WTC11 (cell line): ENCODE measurements at regions not wholly inside any gene's neighbourhood (a gene's known extent, or its start where the extent isn't known, plus 50 kb on each side); places are given as distances from the start of the nearest gene placed in this dataset.

Experiments used
- ATAC-seq: fragments of 200-7000 bp; cut with Tn5 transposase; 2 replicates; pipeline ENCODE4 v1.10.0; 2021; ENCODE audit warnings: mild to moderate bottlenecking, moderate library complexity
- CTCF ChIA-PET: fragments of 300-600 bp; sonication (Branson Sonifier 250); formaldehyde crosslinking; loops from one replicate; lab custom pipeline; 2021; ENCODE audit warnings: antibody characterized with exemption; lab: Charles Lee
- POLR2A ChIA-PET: fragments of 350-600 bp; sonication (Branson Sonifier 250); formaldehyde crosslinking; loops from one replicate; lab custom pipeline; 2021; ENCODE audit warnings: antibody characterized with exemption; lab: Charles Lee
- DNase-seq: peaks from one replicate; pipeline ENCODE4 v3.0.0; 2021; ENCODE audit warnings: low spot score
- H3K27ac Mint-ChIP-seq: 2 replicates; pipeline ENCODE4 v1.8.0; 2021; ENCODE audit warnings: mixed read lengths
- H3K27me3 Mint-ChIP-seq: 2 replicates; pipeline ENCODE4 v1.8.0; 2021; ENCODE audit warnings: low read depth, mild to moderate bottlenecking, moderate library complexity, mixed read lengths
- H3K36me3 Mint-ChIP-seq: 2 replicates; pipeline ENCODE4 v1.8.0; 2021; ENCODE audit warnings: mixed read lengths
- H3K4me1 Mint-ChIP-seq: 2 replicates; pipeline ENCODE4 v1.8.0; 2022; ENCODE audit warnings: mixed read lengths
- H3K4me3 Mint-ChIP-seq: 2 replicates; pipeline ENCODE4 v1.8.0; 2021; ENCODE audit warnings: mild to moderate bottlenecking, moderate library complexity, mixed read lengths
- H3K9me3 Mint-ChIP-seq: 2 replicates; pipeline ENCODE4 v1.8.0; 2021; ENCODE audit warnings: mixed read lengths
- EMX1 ChIP-seq: fragments of 250-450 bp; sonication (Bioruptor Pico); IDR thresholded peaks from 2 replicates; pipeline ENCODE4 v1.8.0; 2021; ENCODE audit warnings: mild to moderate bottlenecking
- FOXJ3 ChIP-seq: sonication (generic); formaldehyde crosslinking; IDR thresholded peaks from 2 replicates; pipeline ENCODE4 v1.9.0; 2021; ENCODE audit warnings: missing genetic modification reagents, mild to moderate bottlenecking, borderline replicate concordance
- FOXP1 ChIP-seq: sonication (generic); formaldehyde crosslinking; IDR thresholded peaks from 2 replicates; pipeline ENCODE4 v1.8.0; 2022; ENCODE audit warnings: missing genetic modification reagents, mild to moderate bottlenecking, moderate library complexity, borderline replicate concordance
- GABPB1 ChIP-seq: sonication (generic); formaldehyde crosslinking; IDR thresholded peaks from 2 replicates; pipeline ENCODE4 v1.8.1; 2023; ENCODE audit warnings: mild to moderate bottlenecking, missing genetic modification reagents
- GRHL2 ChIP-seq: fragments of 250-450 bp; sonication (Bioruptor Pico); IDR thresholded peaks from 2 replicates; pipeline ENCODE4 v1.8.0; 2022; ENCODE audit warnings: mild to moderate bottlenecking, moderate library complexity; ENCODE audit not compliant: insufficient replicate concordance, severe bottlenecking
- HMGA2 ChIP-seq: fragments of 250-450 bp; sonication (Bioruptor Pico); IDR thresholded peaks from 2 replicates; pipeline ENCODE4 v1.4.0; 2021; ENCODE audit warnings: mild to moderate bottlenecking, moderate library complexity
- KAT7 ChIP-seq: sonication (generic); formaldehyde crosslinking; IDR thresholded peaks from 2 replicates; pipeline ENCODE4 v1.8.1; 2023; ENCODE audit warnings: missing genetic modification reagents, mild to moderate bottlenecking, borderline replicate concordance
- NR1H2 ChIP-seq: sonication (generic); formaldehyde crosslinking; IDR thresholded peaks from 2 replicates; pipeline ENCODE4 v1.9.0; 2021; ENCODE audit warnings: mild to moderate bottlenecking, moderate library complexity, missing genetic modification reagents
- NR2C2 ChIP-seq: sonication (generic); formaldehyde crosslinking; IDR thresholded peaks from 2 replicates; pipeline ENCODE4 v1.8.0; 2022; ENCODE audit warnings: mild to moderate bottlenecking, missing genetic modification reagents
- RORB ChIP-seq: fragments of 250-450 bp; sonication (Bioruptor Pico); IDR thresholded peaks from 2 replicates; pipeline ENCODE4 v1.9.0; 2021; ENCODE audit warnings: mild to moderate bottlenecking
- SMAD3 ChIP-seq: sonication (generic); formaldehyde crosslinking; IDR thresholded peaks from 2 replicates; pipeline ENCODE4 v1.8.0; 2022; ENCODE audit warnings: missing genetic modification reagents, mild to moderate bottlenecking, borderline replicate concordance
- SOX15 ChIP-seq: fragments of 250-450 bp; sonication (Bioruptor Pico); IDR thresholded peaks from 2 replicates; pipeline ENCODE4 v1.9.0; 2021; ENCODE audit warnings: mild to moderate bottlenecking
- TCF7 ChIP-seq: sonication (generic); formaldehyde crosslinking; IDR thresholded peaks from 2 replicates; pipeline ENCODE4 v1.8.0; 2022; ENCODE audit warnings: mild to moderate bottlenecking, low read depth, missing genetic modification reagents, moderate library complexity
- TEAD1 ChIP-seq: sonication (generic); formaldehyde crosslinking; IDR thresholded peaks from 2 replicates; pipeline ENCODE4 v1.8.0; 2022; ENCODE audit warnings: mild to moderate bottlenecking, missing genetic modification reagents
- ZBTB21 ChIP-seq: sonication (generic); formaldehyde crosslinking; IDR thresholded peaks from 2 replicates; pipeline ENCODE4 v1.8.1; 2023; ENCODE audit warnings: mild to moderate bottlenecking, missing genetic modification reagents, borderline replicate concordance
- ZNF121 ChIP-seq: sonication (generic); formaldehyde crosslinking; IDR thresholded peaks from 2 replicates; pipeline ENCODE4 v1.8.0; 2023; ENCODE audit warnings: missing genetic modification reagents
- ZNF138 ChIP-seq: sonication (generic); formaldehyde crosslinking; conservative IDR thresholded peaks from 2 replicates; pipeline ENCODE4 v1.8.1; 2022; ENCODE audit warnings: mild to moderate bottlenecking, moderate library complexity, missing genetic modification reagents
- ZNF317 ChIP-seq: sonication (generic); formaldehyde crosslinking; IDR thresholded peaks from 2 replicates; pipeline ENCODE4 v1.8.1; 2023; ENCODE audit warnings: low read depth, mild to moderate bottlenecking, moderate library complexity, missing genetic modification reagents, borderline replicate concordance
- ZNF396 ChIP-seq: fragments of 250-450 bp; sonication (Bioruptor Pico); IDR thresholded peaks from 2 replicates; pipeline ENCODE4 v1.8.0; 2021; ENCODE audit warnings: mild to moderate bottlenecking, moderate library complexity, borderline replicate concordance
- TF ChIP-seq, protein P1 (sequence below): sonication (generic); formaldehyde crosslinking; IDR thresholded peaks from 2 replicates; pipeline ENCODE4 v1.8.1; 2022; ENCODE audit warnings: missing genetic modification reagents, borderline replicate concordance
- TF ChIP-seq, protein P2 (sequence below): sonication (generic); formaldehyde crosslinking; conservative IDR thresholded peaks from 2 replicates; pipeline ENCODE4 v1.8.1; 2022; ENCODE audit warnings: mild to moderate bottlenecking, missing genetic modification reagents
- TF ChIP-seq, protein P3 (sequence below): sonication (generic); formaldehyde crosslinking; IDR thresholded peaks from 2 replicates; pipeline ENCODE4 v1.8.1; 2023; ENCODE audit warnings: mild to moderate bottlenecking, missing genetic modification reagents, borderline replicate concordance
- TF ChIP-seq, protein P4 (sequence below): sonication (generic); formaldehyde crosslinking; IDR thresholded peaks from 2 replicates; pipeline ENCODE4 v1.8.1; 2023; ENCODE audit warnings: mild to moderate bottlenecking, missing genetic modification reagents, moderate library complexity
- TF ChIP-seq, protein P5 (sequence below): sonication (generic); formaldehyde crosslinking; IDR thresholded peaks from 2 replicates; pipeline ENCODE4 v1.8.0; 2023; ENCODE audit warnings: missing genetic modification reagents
- TF ChIP-seq, protein P6 (sequence below): fragments of 250-450 bp; sonication (Bioruptor Pico); IDR thresholded peaks from 2 replicates; pipeline ENCODE4 v1.9.0; 2021; ENCODE audit warnings: moderate library complexity, mild to moderate bottlenecking, inconsistent platforms, borderline replicate concordance
- TF ChIP-seq, protein P7 (sequence below): sonication (generic); formaldehyde crosslinking; IDR thresholded peaks from 2 replicates; pipeline ENCODE4 v1.8.1; 2023; ENCODE audit warnings: mild to moderate bottlenecking, moderate library complexity, missing genetic modification reagents
- TF ChIP-seq, protein P8 (sequence below): sonication (generic); formaldehyde crosslinking; IDR thresholded peaks from 2 replicates; pipeline ENCODE4 v1.8.0; 2022; ENCODE audit warnings: mild to moderate bottlenecking, missing genetic modification reagents

DNA sequence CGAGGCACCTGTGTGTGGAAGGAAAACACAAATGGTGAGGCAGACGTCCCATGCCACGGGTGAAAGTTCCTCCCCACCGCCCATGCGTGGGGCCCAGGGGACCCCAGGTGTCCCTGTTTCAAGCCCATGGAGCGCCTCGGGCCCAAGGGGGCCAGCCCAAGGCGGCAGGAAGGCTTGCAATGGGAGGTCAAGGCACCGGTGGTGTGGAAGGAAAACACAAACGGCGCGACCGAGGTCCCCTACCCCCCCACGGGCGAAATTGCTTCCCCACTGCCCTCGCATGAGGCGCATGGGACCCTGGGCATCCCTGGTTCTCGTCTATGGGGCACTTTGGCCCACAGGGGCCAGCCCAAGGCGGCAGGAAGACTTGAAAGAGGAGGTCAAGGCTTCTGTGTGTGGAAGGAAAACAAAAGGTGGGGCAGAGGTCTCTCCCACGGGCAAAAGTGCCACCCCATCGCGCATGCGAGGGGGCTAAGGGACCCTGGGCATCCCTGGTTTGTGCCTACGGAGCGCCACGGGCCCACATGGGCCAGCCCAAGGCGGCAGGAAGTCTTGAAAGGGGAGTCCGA lies 379.4 kb downstream of the ALG10 start (continued):
- TF ChIP-seq, protein P1, sequence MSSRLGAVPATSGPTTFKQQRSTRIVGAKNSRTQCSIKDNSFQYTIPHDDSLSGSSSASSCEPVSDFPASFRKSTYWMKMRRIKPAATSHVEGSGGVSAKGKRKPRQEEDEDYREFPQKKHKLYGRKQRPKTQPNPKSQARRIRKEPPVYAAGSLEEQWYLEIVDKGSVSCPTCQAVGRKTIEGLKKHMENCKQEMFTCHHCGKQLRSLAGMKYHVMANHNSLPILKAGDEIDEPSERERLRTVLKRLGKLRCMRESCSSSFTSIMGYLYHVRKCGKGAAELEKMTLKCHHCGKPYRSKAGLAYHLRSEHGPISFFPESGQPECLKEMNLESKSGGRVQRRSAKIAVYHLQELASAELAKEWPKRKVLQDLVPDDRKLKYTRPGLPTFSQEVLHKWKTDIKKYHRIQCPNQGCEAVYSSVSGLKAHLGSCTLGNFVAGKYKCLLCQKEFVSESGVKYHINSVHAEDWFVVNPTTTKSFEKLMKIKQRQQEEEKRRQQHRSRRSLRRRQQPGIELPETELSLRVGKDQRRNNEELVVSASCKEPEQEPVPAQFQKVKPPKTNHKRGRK, result no peak
- TF ChIP-seq, protein P2, sequence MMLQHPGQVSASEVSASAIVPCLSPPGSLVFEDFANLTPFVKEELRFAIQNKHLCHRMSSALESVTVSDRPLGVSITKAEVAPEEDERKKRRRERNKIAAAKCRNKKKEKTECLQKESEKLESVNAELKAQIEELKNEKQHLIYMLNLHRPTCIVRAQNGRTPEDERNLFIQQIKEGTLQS, result no peak
- TF ChIP-seq RORB (no peak), TEAD1 (CRISPR knock-in tag) (no peak), ZNF317 (CRISPR knock-in tag) (no peak), GABPB1 (no peak), SMAD3 (no peak)

DNA sequence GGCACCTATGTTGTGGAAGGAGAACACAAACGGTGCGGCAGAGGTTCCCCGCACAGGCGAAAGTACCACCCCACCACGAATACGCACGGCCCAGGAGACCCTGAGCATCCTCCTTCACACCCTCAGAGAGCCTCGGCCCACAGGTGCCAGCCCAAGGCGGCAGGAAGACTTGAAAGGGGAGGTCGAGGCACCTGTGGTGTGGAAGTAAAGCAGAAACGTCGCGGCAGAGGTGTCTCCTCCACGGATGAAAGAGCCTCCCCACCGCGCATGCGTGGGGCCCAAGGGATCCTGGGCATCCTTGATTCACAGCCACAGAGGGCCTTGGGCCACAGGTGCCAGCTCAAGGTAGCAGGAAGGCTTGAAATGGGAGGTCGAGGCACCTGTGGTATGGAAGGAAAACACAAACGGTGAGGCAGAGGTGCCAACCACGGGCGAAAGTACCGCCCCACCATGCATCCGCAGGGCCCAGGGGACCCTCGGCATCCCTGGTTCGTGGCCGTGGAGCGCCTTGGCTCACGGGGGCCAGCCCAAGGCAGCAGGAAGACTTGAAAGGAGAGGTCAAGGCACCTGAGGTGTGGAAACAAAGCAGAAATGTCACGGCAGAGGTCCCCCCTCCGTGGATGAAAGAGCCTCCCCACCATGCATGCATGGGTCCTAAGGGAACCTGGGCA lies 380.1 kb downstream of the ALG10 start:
- POLR2A ChIA-PET, result no interaction called here

More for the DNA sequence above, 380.1 kb downstream of the ALG10 start:
- TF ChIP-seq SOX15 (CRISPR knock-in tag) (no peak), TCF7 (no peak), ZNF138 (no peak), NR1H2 (CRISPR knock-in tag) (no peak), FOXJ3 (CRISPR knock-in tag) (no peak), NR2C2 (CRISPR knock-in tag) (no peak), ZNF396 (CRISPR knock-in tag) (no peak), EMX1 (CRISPR knock-in tag) (no peak), ZBTB21 (CRISPR knock-in tag) (no peak), ZNF121 (CRISPR knock-in tag) (no peak), KAT7 (no peak), GRHL2 (CRISPR knock-in tag) (no peak), HMGA2 (CRISPR knock-in tag) (no peak), FOXP1 (no peak)
- TF ChIP-seq, protein P3, sequence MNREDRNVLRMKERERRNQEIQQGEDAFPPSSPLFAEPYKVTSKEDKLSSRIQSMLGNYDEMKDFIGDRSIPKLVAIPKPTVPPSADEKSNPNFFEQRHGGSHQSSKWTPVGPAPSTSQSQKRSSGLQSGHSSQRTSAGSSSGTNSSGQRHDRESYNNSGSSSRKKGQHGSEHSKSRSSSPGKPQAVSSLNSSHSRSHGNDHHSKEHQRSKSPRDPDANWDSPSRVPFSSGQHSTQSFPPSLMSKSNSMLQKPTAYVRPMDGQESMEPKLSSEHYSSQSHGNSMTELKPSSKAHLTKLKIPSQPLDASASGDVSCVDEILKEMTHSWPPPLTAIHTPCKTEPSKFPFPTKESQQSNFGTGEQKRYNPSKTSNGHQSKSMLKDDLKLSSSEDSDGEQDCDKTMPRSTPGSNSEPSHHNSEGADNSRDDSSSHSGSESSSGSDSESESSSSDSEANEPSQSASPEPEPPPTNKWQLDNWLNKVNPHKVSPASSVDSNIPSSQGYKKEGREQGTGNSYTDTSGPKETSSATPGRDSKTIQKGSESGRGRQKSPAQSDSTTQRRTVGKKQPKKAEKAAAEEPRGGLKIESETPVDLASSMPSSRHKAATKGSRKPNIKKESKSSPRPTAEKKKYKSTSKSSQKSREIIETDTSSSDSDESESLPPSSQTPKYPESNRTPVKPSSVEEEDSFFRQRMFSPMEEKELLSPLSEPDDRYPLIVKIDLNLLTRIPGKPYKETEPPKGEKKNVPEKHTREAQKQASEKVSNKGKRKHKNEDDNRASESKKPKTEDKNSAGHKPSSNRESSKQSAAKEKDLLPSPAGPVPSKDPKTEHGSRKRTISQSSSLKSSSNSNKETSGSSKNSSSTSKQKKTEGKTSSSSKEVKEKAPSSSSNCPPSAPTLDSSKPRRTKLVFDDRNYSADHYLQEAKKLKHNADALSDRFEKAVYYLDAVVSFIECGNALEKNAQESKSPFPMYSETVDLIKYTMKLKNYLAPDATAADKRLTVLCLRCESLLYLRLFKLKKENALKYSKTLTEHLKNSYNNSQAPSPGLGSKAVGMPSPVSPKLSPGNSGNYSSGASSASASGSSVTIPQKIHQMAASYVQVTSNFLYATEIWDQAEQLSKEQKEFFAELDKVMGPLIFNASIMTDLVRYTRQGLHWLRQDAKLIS (CRISPR knock-in tag), result no peak
- TF ChIP-seq, protein P4, sequence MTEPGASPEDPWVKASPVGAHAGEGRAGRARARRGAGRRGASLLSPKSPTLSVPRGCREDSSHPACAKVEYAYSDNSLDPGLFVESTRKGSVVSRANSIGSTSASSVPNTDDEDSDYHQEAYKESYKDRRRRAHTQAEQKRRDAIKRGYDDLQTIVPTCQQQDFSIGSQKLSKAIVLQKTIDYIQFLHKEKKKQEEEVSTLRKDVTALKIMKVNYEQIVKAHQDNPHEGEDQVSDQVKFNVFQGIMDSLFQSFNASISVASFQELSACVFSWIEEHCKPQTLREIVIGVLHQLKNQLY (CRISPR knock-in tag), result no peak
- TF ChIP-seq, protein P5, sequence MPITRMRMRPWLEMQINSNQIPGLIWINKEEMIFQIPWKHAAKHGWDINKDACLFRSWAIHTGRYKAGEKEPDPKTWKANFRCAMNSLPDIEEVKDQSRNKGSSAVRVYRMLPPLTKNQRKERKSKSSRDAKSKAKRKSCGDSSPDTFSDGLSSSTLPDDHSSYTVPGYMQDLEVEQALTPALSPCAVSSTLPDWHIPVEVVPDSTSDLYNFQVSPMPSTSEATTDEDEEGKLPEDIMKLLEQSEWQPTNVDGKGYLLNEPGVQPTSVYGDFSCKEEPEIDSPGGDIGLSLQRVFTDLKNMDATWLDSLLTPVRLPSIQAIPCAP (CRISPR knock-in tag), result no peak
- TF ChIP-seq, protein P6, sequence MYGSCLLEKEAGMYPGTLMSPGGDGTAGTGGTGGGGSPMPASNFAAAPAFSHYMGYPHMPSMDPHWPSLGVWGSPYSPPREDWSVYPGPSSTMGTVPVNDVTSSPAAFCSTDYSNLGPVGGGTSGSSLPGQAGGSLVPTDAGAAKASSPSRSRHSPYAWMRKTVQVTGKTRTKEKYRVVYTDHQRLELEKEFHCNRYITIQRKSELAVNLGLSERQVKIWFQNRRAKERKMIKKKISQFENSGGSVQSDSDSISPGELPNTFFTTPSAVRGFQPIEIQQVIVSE (CRISPR knock-in tag), result no peak
- TF ChIP-seq, protein P7, sequence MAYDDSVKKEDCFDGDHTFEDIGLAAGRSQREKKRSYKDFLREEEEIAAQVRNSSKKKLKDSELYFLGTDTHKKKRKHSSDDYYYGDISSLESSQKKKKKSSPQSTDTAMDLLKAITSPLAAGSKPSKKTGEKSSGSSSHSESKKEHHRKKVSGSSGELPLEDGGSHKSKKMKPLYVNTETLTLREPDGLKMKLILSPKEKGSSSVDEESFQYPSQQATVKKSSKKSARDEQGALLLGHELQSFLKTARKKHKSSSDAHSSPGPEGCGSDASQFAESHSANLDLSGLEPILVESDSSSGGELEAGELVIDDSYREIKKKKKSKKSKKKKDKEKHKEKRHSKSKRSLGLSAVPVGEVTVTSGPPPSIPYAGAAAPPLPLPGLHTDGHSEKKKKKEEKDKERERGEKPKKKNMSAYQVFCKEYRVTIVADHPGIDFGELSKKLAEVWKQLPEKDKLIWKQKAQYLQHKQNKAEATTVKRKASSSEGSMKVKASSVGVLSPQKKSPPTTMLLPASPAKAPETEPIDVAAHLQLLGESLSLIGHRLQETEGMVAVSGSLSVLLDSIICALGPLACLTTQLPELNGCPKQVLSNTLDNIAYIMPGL (CRISPR knock-in tag), result no peak
- TF ChIP-seq, protein P8, sequence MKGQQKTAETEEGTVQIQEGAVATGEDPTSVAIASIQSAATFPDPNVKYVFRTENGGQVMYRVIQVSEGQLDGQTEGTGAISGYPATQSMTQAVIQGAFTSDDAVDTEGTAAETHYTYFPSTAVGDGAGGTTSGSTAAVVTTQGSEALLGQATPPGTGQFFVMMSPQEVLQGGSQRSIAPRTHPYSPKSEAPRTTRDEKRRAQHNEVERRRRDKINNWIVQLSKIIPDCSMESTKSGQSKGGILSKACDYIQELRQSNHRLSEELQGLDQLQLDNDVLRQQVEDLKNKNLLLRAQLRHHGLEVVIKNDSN (CRISPR knock-in tag), result no peak
- H3K36me3 Mint-ChIP-seq, result peaks cover 70% of the 10 kb centered on the region
- CTCF ChIA-PET, result no interaction called here
- no peak for ATAC-seq
- no peak overlapping the region for H3K4me3 Mint-ChIP-seq
- peaks cover 12% of the 10 kb centered on the region for H3K27me3 Mint-ChIP-seq
- peaks cover 51% of the 10 kb centered on the region for H3K9me3 Mint-ChIP-seq
- no peak overlapping the region for H3K27ac Mint-ChIP-seq
- no peaks in the 10 kb centered on the region for H3K4me1 Mint-ChIP-seq
- DNase-seq, result no peak
